Naive thymus-derived CD4-positive, alpha-beta T cell (primary cell): ENCODE measurements at regions not wholly inside any gene's neighbourhood (a gene's known extent, or its start where the extent isn't known, plus 50 kb on each side); places are given as distances from the start of the nearest gene placed in this dataset.

Experiments used
- ATAC-seq: fragments of 150-1000 bp; cut with Tn5 transposase; 2 replicates; pipeline ENCODE4 v1.10.0; 2021; ENCODE audit warnings: mild to moderate bottlenecking, moderate library complexity
- CTCF ChIA-PET: fragments of 350-600 bp; sonication (Branson Sonifier 250); formaldehyde crosslinking; loops from one replicate; lab custom pipeline; 2021; ENCODE audit warnings: antibody characterized with exemption; lab: Charles Lee
- POLR2A ChIA-PET: fragments of 350-600 bp; sonication (Branson Sonifier 250); formaldehyde crosslinking; loops from one replicate; lab custom pipeline; 2021; ENCODE audit warnings: antibody characterized with exemption, inconsistent platforms; lab: Charles Lee
- DNase-seq, 9 donors: peaks; one replicate each; pipeline versions ENCODE4 v3.0.0 to v3.0.0-alpha.2; 2020 to 2022; ENCODE audit warnings: mixed read lengths in 1 of 9
- H3K27ac ChIP-seq: one replicate; pipeline ENCODE4 v1.7.0; 2013; ENCODE audit warnings: mild to moderate bottlenecking, low read depth, low read length, moderate library complexity
- H3K27me3 ChIP-seq, 2 donors: one replicate each; pipeline ENCODE4 v1.7.0; 2013; ENCODE audit warnings: low read length in 2 of 2, mild to moderate bottlenecking in 2 of 2, moderate library complexity in 2 of 2; ENCODE audit not compliant: control insufficient read depth in 2 of 2, insufficient read depth in 2 of 2
- H3K36me3 ChIP-seq, 3 experiments: 1 replicate in 2 of 3; 2 replicates in 1 of 3; pipeline ENCODE4 v1.7.0; 2013; ENCODE audit warnings: low read length in 3 of 3, mild to moderate bottlenecking in 3 of 3, moderate library complexity in 1 of 3; ENCODE audit not compliant: insufficient read depth in 3 of 3, control insufficient read depth in 2 of 3
- H3K4me1 ChIP-seq, 2 donors: one replicate each; pipeline ENCODE4 v1.7.0; 2013; ENCODE audit warnings: low read length in 2 of 2, mild to moderate bottlenecking in 2 of 2, moderate library complexity in 1 of 2; ENCODE audit not compliant: control insufficient read depth in 2 of 2, insufficient read depth in 2 of 2
- H3K4me3 ChIP-seq: 2 replicates; pipeline ENCODE4 v1.7.0; 2013; ENCODE audit warnings: mild to moderate bottlenecking, low read length
- H3K9me3 ChIP-seq, 3 experiments: 1 replicate in 2 of 3; 2 replicates in 1 of 3; pipeline ENCODE4 v1.7.0; 2013; ENCODE audit warnings: low read length in 3 of 3; ENCODE audit not compliant: control insufficient read depth in 2 of 3
- H3K27ac Mint-ChIP-seq, 9 donors: one replicate each; pipeline ENCODE4 v1.8.0; 2020 to 2022; ENCODE audit warnings: mixed read lengths in 9 of 9, mild to moderate bottlenecking in 8 of 9, moderate library complexity in 5 of 9, inconsistent platforms in 2 of 9
- H3K27me3 Mint-ChIP-seq, 5 donors: one replicate each; pipeline ENCODE4 v1.8.0; 2021 to 2022; ENCODE audit warnings: mixed read lengths in 5 of 5, mild to moderate bottlenecking in 1 of 5
- H3K36me3 Mint-ChIP-seq, 5 donors: one replicate each; pipeline ENCODE4 v1.8.0; 2020 to 2022; ENCODE audit warnings: mixed read lengths in 5 of 5, mild to moderate bottlenecking in 3 of 5, inconsistent platforms in 1 of 5
- H3K4me1 Mint-ChIP-seq, 7 donors: one replicate each; pipeline ENCODE4 v1.8.0; 2020 to 2022; ENCODE audit warnings: mixed read lengths in 7 of 7, mild to moderate bottlenecking in 3 of 7, inconsistent platforms in 1 of 7
- H3K4me3 Mint-ChIP-seq, 10 donors: one replicate each; pipeline ENCODE4 v1.8.0; 2020 to 2022; ENCODE audit warnings: mild to moderate bottlenecking in 10 of 10, mixed read lengths in 10 of 10, moderate library complexity in 6 of 10, inconsistent platforms in 2 of 10
- H3K9me3 Mint-ChIP-seq, 11 donors: one replicate each; pipeline ENCODE4 v1.8.0; 2020 to 2022; ENCODE audit warnings: mixed read lengths in 11 of 11, mild to moderate bottlenecking in 4 of 11, inconsistent platforms in 1 of 11, moderate library complexity in 1 of 11
- intact Hi-C, 2 donors: fragments of 100-400 bp; cut with micrococcal nuclease; formaldehyde crosslinking; loops; one replicate each; pipeline ENCODE4 v1.15.1; 2023

DNA sequence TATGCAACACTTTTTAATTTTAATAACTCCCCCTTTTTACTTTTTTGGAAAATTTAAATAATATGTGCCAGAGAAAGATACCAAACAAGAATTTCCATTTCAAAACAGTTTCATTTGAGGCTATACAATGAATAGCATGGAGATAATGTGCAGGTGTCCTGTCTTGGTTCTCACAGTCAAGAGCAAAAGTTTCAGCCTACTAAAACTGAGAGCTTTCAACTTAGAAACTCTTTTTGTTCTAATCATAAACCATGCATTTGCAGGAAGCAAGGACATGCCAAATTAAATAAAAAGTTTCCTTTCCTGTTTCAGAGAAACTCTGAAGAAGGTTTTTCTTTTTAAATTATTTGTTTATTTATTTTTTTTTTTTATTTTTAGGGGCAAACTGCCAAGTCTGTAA is 1165.6 kb upstream of the SEMA6A start:
- Mint-ChIP-seq H3K27ac (no peak overlapping the region), H3K36me3 (no peaks in the 10 kb centered on the region), H3K9me3 (peaks cover 0 to 24% (median 3%) of the 10 kb centered on the region in 11 donors), H3K4me3 (no peak overlapping the region), H3K27me3 (no peaks in the 10 kb centered on the region), H3K4me1 (no peaks in the 10 kb centered on the region)
- DNase-seq (no peak), ATAC-seq (no peak)
- no peak overlapping the region for H3K27ac ChIP-seq
- no peaks in the 10 kb centered on the region for H3K9me3 ChIP-seq
- H3K36me3 ChIP-seq = no peaks in the 10 kb centered on the region
- POLR2A ChIA-PET = no interaction called here
- intact Hi-C loops = no loop called here
- H3K27me3 ChIP-seq = no peaks in the 10 kb centered on the region
- CTCF ChIA-PET = no interaction called here
- H3K4me3 ChIP-seq = no peak overlapping the region
- H3K4me1 ChIP-seq = no peaks in the 10 kb centered on the region

DNA sequence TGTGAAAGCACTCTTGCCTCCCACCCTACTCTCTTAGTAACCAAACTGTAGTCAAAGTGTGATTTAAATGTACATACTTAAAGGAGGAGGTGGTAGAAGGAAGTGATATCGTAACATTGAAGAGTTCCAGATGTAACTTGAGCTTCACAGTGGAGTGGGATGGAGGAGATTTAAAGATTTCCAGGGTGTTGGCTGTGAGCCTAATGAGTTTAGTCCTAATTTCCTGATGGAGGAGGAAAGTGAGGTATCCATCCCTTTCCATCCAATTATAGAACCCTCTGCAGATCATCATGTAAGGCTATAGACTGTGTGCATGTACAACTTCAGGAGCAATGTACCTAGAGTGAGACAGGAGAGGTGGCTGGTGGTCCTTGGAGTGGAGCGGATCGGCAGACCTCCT is 1163.9 kb upstream of the SEMA6A start:
- Mint-ChIP-seq H3K9me3 (peaks cover 0 to 29% (median 3%) of the 10 kb centered on the region in 11 donors), H3K36me3 (no peaks in the 10 kb centered on the region), H3K4me3 (no peak overlapping the region), H3K4me1 (no peaks in the 10 kb centered on the region), H3K27me3 (no peaks in the 10 kb centered on the region), H3K27ac (no peak overlapping the region)
- Histone ChIP-seq H3K4me3 (no peak overlapping the region), H3K27me3 (no peaks in the 10 kb centered on the region), H3K9me3 (no peaks in the 10 kb centered on the region), H3K4me1 (no peaks in the 10 kb centered on the region), H3K36me3 (no peaks in the 10 kb centered on the region), H3K27ac (no peak overlapping the region)
- intact Hi-C loops = no loop called here
- ChIA-PET CTCF (no interaction called here), POLR2A (no interaction called here)
- DNase-seq (no peak), ATAC-seq (no peak)

DNA sequence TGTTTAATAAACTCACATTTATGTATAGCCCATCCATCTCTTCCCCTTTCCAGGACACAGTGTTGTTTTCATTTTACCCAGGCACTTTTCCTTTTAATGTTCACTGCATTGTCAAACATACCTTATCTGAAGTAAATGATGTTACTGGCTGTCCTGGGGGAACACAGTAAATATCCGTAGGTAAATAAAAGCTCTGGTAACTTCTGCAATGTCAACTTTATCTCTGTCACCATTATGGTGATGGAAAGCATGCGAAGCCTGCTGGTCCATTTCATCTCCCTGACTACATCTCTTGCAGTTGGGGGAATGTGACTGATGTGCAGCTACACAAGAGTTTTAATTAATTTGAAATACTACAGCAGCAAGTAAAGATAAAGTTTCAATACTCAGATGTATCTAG is 1162.1 kb upstream of the SEMA6A start:
- Histone ChIP-seq H3K27ac (no peak overlapping the region), H3K36me3 (no peaks in the 10 kb centered on the region), H3K4me1 (no peaks in the 10 kb centered on the region), H3K9me3 (no peaks in the 10 kb centered on the region), H3K4me3 (no peak overlapping the region), H3K27me3 (no peaks in the 10 kb centered on the region)
- CTCF ChIA-PET = no interaction called here
- Mint-ChIP-seq H3K27me3 (no peaks in the 10 kb centered on the region), H3K36me3 (no peaks in the 10 kb centered on the region), H3K4me1 (no peaks in the 10 kb centered on the region), H3K4me3 (no peak overlapping the region), H3K9me3 (peaks cover 0 to 29% (median 1%) of the 10 kb centered on the region in 11 donors), H3K27ac (no peak overlapping the region)
- DNase-seq = no peak
- POLR2A ChIA-PET = no interaction called here
- intact Hi-C loops = no loop called here
- no peak for ATAC-seq

DNA sequence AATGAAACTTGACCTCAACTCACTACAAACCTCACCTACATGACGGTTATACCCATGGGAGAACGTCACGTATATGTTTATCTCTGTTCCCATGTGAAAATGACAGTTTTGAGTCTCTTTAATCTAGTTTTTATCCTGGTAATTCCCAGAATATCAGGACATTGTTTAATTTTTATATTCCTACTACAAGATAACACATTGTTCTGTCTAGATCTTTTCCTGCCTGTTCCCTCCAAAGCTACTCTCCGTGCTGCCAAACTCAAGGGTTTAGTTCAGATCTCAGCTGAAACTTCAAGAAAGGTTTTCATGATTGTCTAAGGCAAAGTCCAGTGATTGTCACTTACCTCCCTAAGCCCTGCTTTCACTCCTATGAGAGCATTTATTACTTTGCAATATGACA is 1159.4 kb upstream of the SEMA6A start:
- ChIA-PET POLR2A (no interaction called here), CTCF (no interaction called here)

DNA sequence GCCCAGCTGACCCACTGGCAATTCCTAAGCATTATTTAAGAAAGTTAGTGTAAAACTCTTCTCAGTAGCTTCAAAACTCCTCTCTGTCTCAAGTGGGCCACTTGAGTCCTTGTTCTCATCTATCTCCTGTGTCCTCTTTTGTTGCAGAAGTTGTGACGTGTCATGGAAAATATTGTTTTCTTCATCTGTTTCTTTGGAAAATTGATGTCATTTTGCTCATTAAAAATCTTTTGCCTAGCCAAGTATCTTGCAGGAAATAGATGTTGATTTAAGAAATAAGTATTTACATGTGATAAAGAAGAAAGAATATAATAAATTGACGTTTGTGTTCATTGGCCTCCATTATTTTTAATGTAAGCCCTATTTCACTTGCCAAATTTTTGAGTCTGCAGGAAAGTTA is 1158.4 kb upstream of the SEMA6A start:
- POLR2A ChIA-PET = no interaction called here
- Histone ChIP-seq H3K9me3 (no peaks in the 10 kb centered on the region), H3K4me1 (no peaks in the 10 kb centered on the region), H3K36me3 (no peaks in the 10 kb centered on the region), H3K27me3 (no peaks in the 10 kb centered on the region), H3K27ac (no peak overlapping the region), H3K4me3 (no peak overlapping the region)
- Mint-ChIP-seq H3K9me3 (peaks cover 0 to 31% (median 3%) of the 10 kb centered on the region in 11 donors), H3K4me1 (no peaks in the 10 kb centered on the region), H3K27ac (no peak overlapping the region), H3K36me3 (no peaks in the 10 kb centered on the region), H3K27me3 (no peaks in the 10 kb centered on the region), H3K4me3 (no peak overlapping the region)
- CTCF ChIA-PET = no interaction called here
- no peak for DNase-seq
- intact Hi-C loops = no loop called here
- ATAC-seq = no peak

More for the DNA sequence above, 1159.4 kb upstream of the SEMA6A start:
- no peak overlapping the region for H3K27ac Mint-ChIP-seq
- Histone ChIP-seq H3K4me1 (no peaks in the 10 kb centered on the region), H3K27ac (no peak overlapping the region), H3K4me3 (no peak overlapping the region), H3K9me3 (no peaks in the 10 kb centered on the region), H3K36me3 (no peaks in the 10 kb centered on the region), H3K27me3 (no peaks in the 10 kb centered on the region)
- H3K27me3 Mint-ChIP-seq = no peaks in the 10 kb centered on the region
- peaks cover 0 to 35% (median 3%) of the 10 kb centered on the region in 11 donors for H3K9me3 Mint-ChIP-seq
- no peaks in the 10 kb centered on the region for H3K4me1 Mint-ChIP-seq
- no peaks in the 10 kb centered on the region for H3K36me3 Mint-ChIP-seq
- no peak for DNase-seq
- no peak for ATAC-seq
- intact Hi-C loops = no loop called here
- H3K4me3 Mint-ChIP-seq = no peak overlapping the region

DNA sequence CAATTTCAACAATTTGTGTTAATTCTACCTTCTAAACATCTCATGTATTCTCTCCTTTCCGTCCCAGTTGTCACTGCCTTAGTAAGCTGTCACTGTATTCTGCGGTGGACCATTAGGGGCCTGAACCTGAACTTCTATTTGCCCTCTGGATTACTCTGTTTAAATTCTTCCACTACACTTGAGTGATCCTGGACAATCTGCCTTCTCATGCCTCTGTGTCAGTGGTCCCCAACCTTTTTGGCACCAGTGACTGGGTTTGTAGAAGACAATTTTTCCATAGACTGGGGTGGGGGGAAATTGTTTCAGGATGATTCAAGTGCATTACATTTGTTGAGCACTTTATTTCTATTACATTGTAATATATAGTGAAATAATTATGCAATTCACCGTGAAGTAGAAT is 1157.6 kb upstream of the SEMA6A start:
- ChIA-PET CTCF (no interaction called here), POLR2A (no interaction called here)
- H3K4me1 ChIP-seq = no peaks in the 10 kb centered on the region
- no peak overlapping the region for H3K4me3 Mint-ChIP-seq
- H3K36me3 ChIP-seq = no peaks in the 10 kb centered on the region
- DNase-seq (no peak), ATAC-seq (no peak)
- H3K4me3 ChIP-seq = no peak overlapping the region
- H3K27ac Mint-ChIP-seq = no peak overlapping the region
- intact Hi-C loops = no loop called here
- no peaks in the 10 kb centered on the region for H3K9me3 ChIP-seq
- no peaks in the 10 kb centered on the region for H3K27me3 ChIP-seq
- peaks cover 0 to 23% (median 2%) of the 10 kb centered on the region in 11 donors for H3K9me3 Mint-ChIP-seq
- H3K27me3 Mint-ChIP-seq = no peaks in the 10 kb centered on the region
- H3K36me3 Mint-ChIP-seq = no peaks in the 10 kb centered on the region
- H3K27ac ChIP-seq = no peak overlapping the region
- H3K4me1 Mint-ChIP-seq = no peaks in the 10 kb centered on the region

DNA sequence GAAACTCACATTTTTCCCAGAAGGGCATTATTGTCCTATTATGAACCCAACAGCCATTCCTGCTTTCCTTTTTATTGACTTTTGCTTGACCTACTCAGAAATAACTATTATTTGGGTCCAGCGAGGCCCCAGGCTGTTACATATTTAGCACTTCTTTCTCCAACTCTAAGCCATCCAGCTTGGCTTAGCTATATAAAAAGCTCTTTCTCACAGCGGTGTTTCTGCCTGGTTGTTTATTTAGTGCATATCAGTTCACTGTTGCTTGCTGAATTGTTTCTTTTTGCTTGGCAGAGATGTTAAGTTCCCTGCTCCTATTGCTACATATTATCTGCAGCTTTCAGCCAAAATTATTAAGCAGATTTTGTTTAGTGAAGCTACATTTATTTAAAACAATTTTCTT is 1156.8 kb upstream of the SEMA6A start:
- H3K9me3 ChIP-seq = no peaks in the 10 kb centered on the region
- H3K27ac ChIP-seq = no peak overlapping the region
- ATAC-seq = no peak
- H3K36me3 Mint-ChIP-seq = no peaks in the 10 kb centered on the region
- no peaks in the 10 kb centered on the region for H3K4me1 ChIP-seq
- H3K4me1 Mint-ChIP-seq = no peaks in the 10 kb centered on the region
- ChIA-PET POLR2A (no interaction called here), CTCF (no interaction called here)
- intact Hi-C loops = no loop called here
- H3K27ac Mint-ChIP-seq = no peak overlapping the region
- no peaks in the 10 kb centered on the region for H3K36me3 ChIP-seq
- no peak for DNase-seq
- H3K9me3 Mint-ChIP-seq = peaks cover 0 to 16% (median 2%) of the 10 kb centered on the region in 11 donors
- no peaks in the 10 kb centered on the region for H3K27me3 Mint-ChIP-seq
- H3K4me3 ChIP-seq = no peak overlapping the region
- H3K27me3 ChIP-seq = no peaks in the 10 kb centered on the region
- H3K4me3 Mint-ChIP-seq = no peak overlapping the region
